GM23338 (cell line): ENCODE measurements at regions not wholly inside any gene's neighbourhood (a gene's known extent, or its start where the extent isn't known, plus 50 kb on each side); places are given as distances from the start of the nearest gene placed in this dataset.

Source experiments
- ATAC-seq: fragments of 200-7000 bp; cut with Tn5 transposase; 3 replicates; pipeline ENCODE4 v1.9.1; 2020
- DNase-seq: peaks from one replicate; pipeline ENCODE4 v3.0.0-alpha.2; 2015; ENCODE audit warnings: low spot score
- H2AFZ ChIP-seq: fragments of 200-600 bp; sonication (generic); 2 replicates; pipeline ENCODE4 v1.8.0; 2016; ENCODE audit warnings: antibody characterized with exemption, mild to moderate bottlenecking, moderate library complexity
- H3F3A ChIP-seq: fragments of 200-600 bp; sonication (generic); replicated peaks from 2 replicates; pipeline ENCODE4 v1.8.0; 2017; ENCODE audit warnings: antibody characterized with exemption, mixed run types, low read depth
- H3K27ac ChIP-seq: fragments of 200-600 bp; sonication (generic); 2 replicates; pipeline ENCODE4 v1.6.1; 2016; ENCODE audit warnings: low read depth
- H3K27me3 ChIP-seq: fragments of 200-600 bp; sonication (generic); 2 replicates; pipeline ENCODE4 v1.8.0; 2016; ENCODE audit warnings: mild to moderate bottlenecking, mixed run types, moderate library complexity; ENCODE audit not compliant: insufficient read depth
- H3K36me3 ChIP-seq: fragments of 200-600 bp; sonication (generic); 2 replicates; pipeline ENCODE4 v1.8.0; 2016; ENCODE audit warnings: mild to moderate bottlenecking; ENCODE audit not compliant: insufficient read depth
- H3K4me1 ChIP-seq: fragments of 200-600 bp; sonication (generic); 2 replicates; pipeline ENCODE4 v1.8.0; 2016; ENCODE audit warnings: mild to moderate bottlenecking, moderate library complexity; ENCODE audit not compliant: insufficient read depth
- H3K4me2 ChIP-seq: fragments of 200-600 bp; sonication (generic); 2 replicates; pipeline ENCODE4 v1.7.1; 2017; ENCODE audit warnings: mixed run types
- H3K4me3 ChIP-seq: fragments of 200-600 bp; sonication (generic); 2 replicates; pipeline ENCODE4 v1.6.1; 2016; ENCODE audit warnings: mixed run types
- H3K79me2 ChIP-seq: fragments of 200-600 bp; sonication (generic); replicated peaks from 2 replicates; pipeline ENCODE4 v1.8.0; 2017; ENCODE audit warnings: mild to moderate bottlenecking; ENCODE audit not compliant: insufficient read depth
- H3K9me2 ChIP-seq: fragments of 200-600 bp; sonication (generic); 2 replicates; pipeline ENCODE4 v1.8.0; 2017; ENCODE audit not compliant: insufficient read depth
- H4K20me1 ChIP-seq: fragments of 200-600 bp; sonication (generic); replicated peaks from 2 replicates; pipeline ENCODE4 v1.8.0; 2017; ENCODE audit warnings: mild to moderate bottlenecking; ENCODE audit not compliant: insufficient read depth
- H3K27ac Mint-ChIP-seq: 2 replicates; pipeline ENCODE4 v1.8.0; 2020; ENCODE audit warnings: inconsistent platforms, mild to moderate bottlenecking, moderate library complexity, mixed read lengths
- H3K27me3 Mint-ChIP-seq: 3 replicates; pipeline ENCODE4 v1.8.0; 2022; ENCODE audit warnings: low read depth, mild to moderate bottlenecking, moderate library complexity, mixed read lengths, inconsistent platforms; ENCODE audit not compliant: insufficient read depth, poor library complexity
- H3K36me3 Mint-ChIP-seq: 3 replicates; pipeline ENCODE4 v1.8.0; 2021; ENCODE audit warnings: low read depth, mild to moderate bottlenecking, inconsistent platforms, moderate library complexity, mixed read lengths
- H3K4me1 Mint-ChIP-seq: 3 replicates; pipeline ENCODE4 v1.8.0; 2020; ENCODE audit warnings: mild to moderate bottlenecking, inconsistent platforms, mixed read lengths
- H3K4me3 Mint-ChIP-seq: 3 replicates; pipeline ENCODE4 v1.8.0; 2021; ENCODE audit warnings: moderate library complexity, mild to moderate bottlenecking, inconsistent platforms, mixed read lengths
- H3K9me3 Mint-ChIP-seq: 3 replicates; pipeline ENCODE4 v1.8.0; 2020; ENCODE audit warnings: moderate library complexity, mild to moderate bottlenecking, inconsistent platforms, mixed read lengths
- CREB1 ChIP-seq: fragments of 250-450 bp; sonication (Bioruptor Pico); IDR thresholded peaks from 2 replicates; pipeline ENCODE4 v1.5.0; 2020; ENCODE audit warnings: low read depth, mild to moderate bottlenecking, moderate library complexity
- ETS1 ChIP-seq: IDR thresholded peaks from 2 replicates; pipeline ENCODE4 v1.6.1; 2016; ENCODE audit warnings: antibody characterized with exemption
- EZH2 ChIP-seq: fragments of 200-600 bp; sonication (generic); IDR thresholded peaks from one replicate; pipeline ENCODE4 v1.8.0; 2017; ENCODE audit warnings: antibody characterized with exemption, mild to moderate bottlenecking, low read depth; ENCODE audit not compliant: unreplicated experiment
- EZH2phosphoT487 ChIP-seq: fragments of 200-600 bp; sonication (generic); IDR thresholded peaks from one replicate; pipeline ENCODE4 v1.8.1; 2018; ENCODE audit warnings: antibody characterized with exemption; ENCODE audit not compliant: unreplicated experiment
- JUNB ChIP-seq: IDR thresholded peaks from one replicate; pipeline ENCODE4 v1.6.1; 2016; ENCODE audit warnings: antibody characterized with exemption; ENCODE audit not compliant: unreplicated experiment
- NANOG ChIP-seq: IDR thresholded peaks from 2 replicates; pipeline ENCODE4 v1.6.1; 2016; ENCODE audit warnings: antibody characterized with exemption, borderline replicate concordance
- POLR2AphosphoS5 ChIP-seq: IDR thresholded peaks from 2 replicates; pipeline ENCODE4 v1.6.1; 2016; ENCODE audit warnings: antibody characterized with exemption, low read depth
- REST ChIP-seq: IDR thresholded peaks from one replicate; pipeline ENCODE4 v1.6.1; 2018; ENCODE audit warnings: antibody characterized with exemption; ENCODE audit not compliant: unreplicated experiment
- STAT1 ChIP-seq: IDR thresholded peaks from one replicate; pipeline ENCODE4 v1.6.1; 2016; ENCODE audit warnings: antibody characterized with exemption; ENCODE audit not compliant: unreplicated experiment
- ZNF114 ChIP-seq: fragments of 250-450 bp; sonication (Bioruptor Pico); IDR thresholded peaks from 2 replicates; pipeline ENCODE4 v1.5.0; 2020; ENCODE audit warnings: mild to moderate bottlenecking, moderate library complexity
- ZNF331 ChIP-seq: fragments of 250-450 bp; sonication (Bioruptor Pico); IDR thresholded peaks from 2 replicates; pipeline ENCODE4 v1.5.0; 2020; ENCODE audit warnings: low read depth, mild to moderate bottlenecking, moderate library complexity
- TF ChIP-seq, protein P1 (sequence below): fragments of 250-450 bp; sonication (Bioruptor Pico); IDR thresholded peaks from 2 replicates; pipeline ENCODE4 v1.5.0; 2020; ENCODE audit warnings: mild to moderate bottlenecking, moderate library complexity

GRCh38 chr10:3476186-3476585 is 303.6 kb upstream of the PITRM1 start (continued):
- TF ChIP-seq, protein P1, sequence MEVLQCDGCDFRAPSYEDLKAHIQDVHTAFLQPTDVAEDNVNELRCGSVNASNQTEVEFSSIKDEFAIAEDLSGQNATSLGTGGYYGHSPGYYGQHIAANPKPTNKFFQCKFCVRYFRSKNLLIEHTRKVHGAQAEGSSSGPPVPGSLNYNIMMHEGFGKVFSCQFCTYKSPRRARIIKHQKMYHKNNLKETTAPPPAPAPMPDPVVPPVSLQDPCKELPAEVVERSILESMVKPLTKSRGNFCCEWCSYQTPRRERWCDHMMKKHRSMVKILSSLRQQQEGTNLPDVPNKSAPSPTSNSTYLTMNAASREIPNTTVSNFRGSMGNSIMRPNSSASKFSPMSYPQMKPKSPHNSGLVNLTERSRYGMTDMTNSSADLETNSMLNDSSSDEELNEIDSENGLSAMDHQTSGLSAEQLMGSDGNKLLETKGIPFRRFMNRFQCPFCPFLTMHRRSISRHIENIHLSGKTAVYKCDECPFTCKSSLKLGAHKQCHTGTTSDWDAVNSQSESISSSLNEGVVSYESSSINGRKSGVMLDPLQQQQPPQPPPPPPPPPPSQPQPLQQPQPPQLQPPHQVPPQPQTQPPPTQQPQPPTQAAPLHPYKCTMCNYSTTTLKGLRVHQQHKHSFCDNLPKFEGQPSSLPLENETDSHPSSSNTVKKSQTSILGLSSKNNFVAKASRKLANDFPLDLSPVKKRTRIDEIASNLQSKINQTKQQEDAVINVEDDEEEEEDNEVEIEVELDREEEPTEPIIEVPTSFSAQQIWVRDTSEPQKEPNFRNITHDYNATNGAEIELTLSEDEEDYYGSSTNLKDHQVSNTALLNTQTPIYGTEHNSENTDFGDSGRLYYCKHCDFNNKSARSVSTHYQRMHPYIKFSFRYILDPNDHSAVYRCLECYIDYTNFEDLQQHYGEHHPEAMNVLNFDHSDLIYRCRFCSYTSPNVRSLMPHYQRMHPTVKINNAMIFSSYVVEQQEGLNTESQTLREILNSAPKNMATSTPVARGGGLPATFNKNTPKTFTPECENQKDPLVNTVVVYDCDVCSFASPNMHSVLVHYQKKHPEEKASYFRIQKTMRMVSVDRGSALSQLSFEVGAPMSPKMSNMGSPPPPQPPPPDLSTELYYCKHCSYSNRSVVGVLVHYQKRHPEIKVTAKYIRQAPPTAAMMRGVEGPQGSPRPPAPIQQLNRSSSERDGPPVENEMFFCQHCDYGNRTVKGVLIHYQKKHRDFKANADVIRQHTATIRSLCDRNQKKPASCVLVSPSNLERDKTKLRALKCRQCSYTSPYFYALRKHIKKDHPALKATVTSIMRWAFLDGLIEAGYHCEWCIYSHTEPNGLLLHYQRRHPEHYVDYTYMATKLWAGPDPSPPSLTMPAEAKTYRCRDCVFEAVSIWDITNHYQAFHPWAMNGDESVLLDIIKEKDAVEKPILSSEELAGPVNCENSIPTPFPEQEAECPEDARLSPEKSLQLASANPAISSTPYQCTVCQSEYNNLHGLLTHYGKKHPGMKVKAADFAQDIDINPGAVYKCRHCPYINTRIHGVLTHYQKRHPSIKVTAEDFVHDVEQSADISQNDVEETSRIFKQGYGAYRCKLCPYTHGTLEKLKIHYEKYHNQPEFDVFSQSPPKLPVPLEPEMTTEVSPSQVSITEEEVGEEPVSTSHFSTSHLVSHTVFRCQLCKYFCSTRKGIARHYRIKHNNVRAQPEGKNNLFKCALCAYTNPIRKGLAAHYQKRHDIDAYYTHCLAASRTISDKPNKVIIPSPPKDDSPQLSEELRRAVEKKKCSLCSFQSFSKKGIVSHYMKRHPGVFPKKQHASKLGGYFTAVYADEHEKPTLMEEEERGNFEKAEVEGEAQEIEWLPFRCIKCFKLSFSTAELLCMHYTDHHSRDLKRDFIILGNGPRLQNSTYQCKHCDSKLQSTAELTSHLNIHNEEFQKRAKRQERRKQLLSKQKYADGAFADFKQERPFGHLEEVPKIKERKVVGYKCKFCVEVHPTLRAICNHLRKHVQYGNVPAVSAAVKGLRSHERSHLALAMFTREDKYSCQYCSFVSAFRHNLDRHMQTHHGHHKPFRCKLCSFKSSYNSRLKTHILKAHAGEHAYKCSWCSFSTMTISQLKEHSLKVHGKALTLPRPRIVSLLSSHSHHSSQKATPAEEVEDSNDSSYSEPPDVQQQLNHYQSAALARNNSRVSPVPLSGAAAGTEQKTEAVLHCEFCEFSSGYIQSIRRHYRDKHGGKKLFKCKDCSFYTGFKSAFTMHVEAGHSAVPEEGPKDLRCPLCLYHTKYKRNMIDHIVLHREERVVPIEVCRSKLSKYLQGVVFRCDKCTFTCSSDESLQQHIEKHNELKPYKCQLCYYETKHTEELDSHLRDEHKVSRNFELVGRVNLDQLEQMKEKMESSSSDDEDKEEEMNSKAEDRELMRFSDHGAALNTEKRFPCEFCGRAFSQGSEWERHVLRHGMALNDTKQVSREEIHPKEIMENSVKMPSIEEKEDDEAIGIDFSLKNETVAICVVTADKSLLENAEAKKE = no peak
- TF ChIP-seq STAT1 (no peak), POLR2AphosphoS5 (no peak), ZNF114 (CRISPR knock-in tag) (no peak), ZNF331 (CRISPR knock-in tag) (no peak)

GRCh38 chr10:3475367-3475766 is 302.8 kb upstream of the PITRM1 start:
- 0 out of 2 replicates have a peak overlapping the region, but pooled peaks have one; percentile 82 for H3K27ac Mint-ChIP-seq
- H3K27ac ChIP-seq = no peak overlapping the region

More at GRCh38 chr10:3475367-3475766, 302.8 kb upstream of the PITRM1 start:
- H3F3A ChIP-seq = no peaks in the 10 kb centered on the region
- peaks cover 6% of the 10 kb centered on the region for H3K4me1 ChIP-seq
- peaks cover 7% of the 10 kb centered on the region for H3K27me3 Mint-ChIP-seq
- TF ChIP-seq ETS1 (no peak), EZH2phosphoT487 (no peak), ZNF114 (CRISPR knock-in tag) (no peak), ZNF331 (CRISPR knock-in tag) (no peak), REST (no peak), CREB1 (CRISPR knock-in tag) (no peak), STAT1 (no peak), JUNB (no peak), EZH2 (no peak), NANOG (no peak), POLR2AphosphoS5 (no peak)
- no peak overlapping the region for H3K4me3 Mint-ChIP-seq
- H3K4me2 ChIP-seq = no peak overlapping the region
- no peaks in the 10 kb centered on the region for H3K9me2 ChIP-seq
- H3K9me3 Mint-ChIP-seq = peaks cover 3% of the 10 kb centered on the region; the same call in 2 of the 3 replicates
- no peaks in the 10 kb centered on the region for H3K36me3 ChIP-seq
- no peaks in the 10 kb centered on the region for H4K20me1 ChIP-seq
- H3K4me3 ChIP-seq = no peak overlapping the region
- DNase-seq (no peak), ATAC-seq (no peak)
- H3K79me2 ChIP-seq = no peaks in the 10 kb centered on the region
- H3K36me3 Mint-ChIP-seq = no peaks in the 10 kb centered on the region
- H3K27me3 ChIP-seq = no peaks in the 10 kb centered on the region
- no peak overlapping the region for H2AFZ ChIP-seq
- H3K4me1 Mint-ChIP-seq = peaks cover 16% of the 10 kb centered on the region; the same call in 2 of the 3 replicates
